ENCODE measurements at regions not wholly inside any gene's neighbourhood (a gene's known extent, or its start where the extent isn't known, plus 50 kb on each side); places are given as distances from the start of the nearest gene placed in this dataset.

- DNase-seq (no peak), ATAC-seq (no peak)
- Histone ChIP-seq H3K9me3 (no peaks in the 10 kb centered on the region), H3K36me3 (no peaks in the 10 kb centered on the region), H3K27me3 (no peaks in the 10 kb centered on the region), H3K27ac (no peak overlapping the region), H3K4me1 (no peaks in the 10 kb centered on the region), H3K4me3 (no peak overlapping the region)
- TF ChIP-seq CTCF (IDR thresholded peaks at IDR 0.05) (no peak), POLR2A (IDR thresholded peaks at IDR 0.05) (no peak)
- intact Hi-C loops (cut with DNase I), result no loop called here
- WGBS (ENCODE audit: insufficient coverage, low coverage, low lambda C conversion rate, missing lambda C conversion rate), result 76% methylated on average over 2 of the region's 2 CpGs
These were observed 99.1 kb downstream of the MBL2 start for GRCh38 chr10:52673468-52673867.

DNA sequence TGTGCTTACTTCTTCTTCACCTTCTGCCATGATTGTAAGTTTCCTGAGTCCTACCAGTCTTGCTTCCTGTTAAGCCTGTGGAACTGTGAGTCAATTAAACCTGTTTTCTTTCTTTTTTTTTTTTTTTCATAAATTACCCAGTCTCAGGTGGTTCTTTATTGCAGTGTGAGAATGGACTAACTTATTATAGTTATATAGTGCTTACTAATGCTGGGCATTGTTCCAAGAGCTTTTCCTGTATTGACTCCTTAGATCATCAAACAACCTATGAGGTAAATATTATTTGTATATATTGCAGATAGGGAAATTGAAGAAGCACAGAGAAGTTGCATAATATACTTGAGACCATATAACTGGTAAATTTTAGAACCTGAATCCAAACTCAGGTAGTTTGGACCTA lies 98.1 kb downstream of the MBL2 start:
- Histone ChIP-seq H3K27me3 (no peaks in the 10 kb centered on the region), H3K4me1 (no peaks in the 10 kb centered on the region), H3K27ac (no peak overlapping the region), H3K4me3 (no peak overlapping the region), H3K36me3 (no peaks in the 10 kb centered on the region), H3K9me3 (no peaks in the 10 kb centered on the region)
- intact Hi-C loops (cut with DNase I), result no loop called here
- ATAC-seq (no peak), DNase-seq (no peak)
- TF ChIP-seq CTCF (IDR thresholded peaks at IDR 0.05) (no peak), POLR2A (IDR thresholded peaks at IDR 0.05) (no peak)

DNA sequence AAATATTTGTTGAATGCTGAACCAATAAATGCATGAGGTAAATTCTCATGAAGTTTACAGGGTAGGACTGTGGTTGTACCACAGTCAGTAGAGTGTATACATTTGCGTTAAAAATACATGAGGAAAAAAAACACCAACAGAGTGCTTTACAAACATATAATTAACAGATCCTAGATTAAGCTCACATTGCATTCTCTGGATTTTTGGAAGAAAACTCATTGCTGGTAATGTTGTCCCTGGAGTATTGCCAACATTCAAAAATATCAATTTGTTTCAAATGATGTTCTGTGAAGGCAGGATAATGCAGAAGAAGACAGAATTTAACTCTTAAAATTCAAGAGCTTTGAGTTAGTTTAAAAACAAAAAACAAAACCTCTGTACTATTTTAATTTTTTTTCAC lies 95.5 kb downstream of the MBL2 start:
- TF ChIP-seq POLR2A (IDR thresholded peaks at IDR 0.05), result no peak
- TF ChIP-seq CTCF (IDR thresholded peaks at IDR 0.05), result no peak
- Histone ChIP-seq H3K4me1 (no peaks in the 10 kb centered on the region), H3K4me3 (no peak overlapping the region), H3K27me3 (no peaks in the 10 kb centered on the region), H3K9me3 (no peaks in the 10 kb centered on the region), H3K36me3 (no peaks in the 10 kb centered on the region), H3K27ac (no peak overlapping the region)
- no peak for ATAC-seq
- 62% methylated on average over 1 of the region's 1 CpG for WGBS (ENCODE audit: insufficient coverage, low coverage, low lambda C conversion rate, missing lambda C conversion rate)
- no peak for DNase-seq
- intact Hi-C loops (cut with DNase I), result no loop called here

DNA sequence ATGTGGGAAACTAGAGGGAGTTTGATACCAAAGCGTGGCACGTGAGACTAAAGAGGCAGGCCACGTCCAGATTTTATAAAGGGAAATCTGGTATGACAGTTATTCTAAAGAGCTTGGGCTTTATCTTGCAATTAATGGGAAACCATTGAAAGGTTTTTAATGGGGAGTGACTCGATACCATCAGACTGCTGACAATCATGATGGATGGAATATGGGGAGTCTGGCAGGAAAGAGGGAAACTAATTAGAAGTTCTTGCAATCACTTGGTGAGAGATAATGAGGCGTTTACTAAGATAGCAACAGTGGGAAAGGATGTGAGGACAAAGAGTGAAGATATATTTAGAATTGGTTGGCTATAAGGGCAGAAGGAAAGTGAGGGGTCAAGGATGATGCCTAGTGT lies 94.0 kb downstream of the MBL2 start:
- intact Hi-C loops (cut with DNase I), result no loop called here
- no peak for DNase-seq
- TF ChIP-seq POLR2A (IDR thresholded peaks at IDR 0.05) (no peak), CTCF (IDR thresholded peaks at IDR 0.05) (no peak)
- H3K9me3 ChIP-seq, result no peaks in the 10 kb centered on the region
- WGBS (ENCODE audit: insufficient coverage, low coverage, low lambda C conversion rate, missing lambda C conversion rate), result 35% methylated on average over 5 of the region's 5 CpGs
- no peak overlapping the region for H3K4me3 ChIP-seq
- no peak overlapping the region for H3K27ac ChIP-seq
- H3K36me3 ChIP-seq, result no peaks in the 10 kb centered on the region
- ATAC-seq, result no peak
- no peaks in the 10 kb centered on the region for H3K27me3 ChIP-seq
- H3K4me1 ChIP-seq, result no peaks in the 10 kb centered on the region

- TF ChIP-seq POLR2A (IDR thresholded peaks at IDR 0.05), result no peak
- TF ChIP-seq CTCF (IDR thresholded peaks at IDR 0.05), result no peak
- WGBS (ENCODE audit: insufficient coverage, low coverage, low lambda C conversion rate, missing lambda C conversion rate), result 42% methylated on average over 6 of the region's 6 CpGs
These were observed 93.5 kb downstream of the MBL2 start for GRCh38 chr10:52679117-52679516.

More at GRCh38 chr10:52679117-52679516, 93.5 kb downstream of the MBL2 start:
- H3K27me3 ChIP-seq, result no peaks in the 10 kb centered on the region
- H3K36me3 ChIP-seq, result no peaks in the 10 kb centered on the region
- no peak overlapping the region for H3K27ac ChIP-seq
- H3K4me1 ChIP-seq, result no peaks in the 10 kb centered on the region
- intact Hi-C loops (cut with DNase I), result no loop called here
- DNase-seq (no peak), ATAC-seq (no peak)
- no peaks in the 10 kb centered on the region for H3K9me3 ChIP-seq
- no peak overlapping the region for H3K4me3 ChIP-seq
